Karpas-422 (cell line): ENCODE measurements at regions not wholly inside any gene's neighbourhood (a gene's known extent, or its start where the extent isn't known, plus 50 kb on each side); places are given as distances from the start of the nearest gene placed in this dataset.

ENCODE experiments used
- DNase-seq: peaks from one replicate; pipeline ENCODE4 v3.0.0-alpha.2; 2015
- H2AFZ ChIP-seq: fragments of 200-600 bp; sonication (generic); 2 replicates; pipeline ENCODE4 v1.6.1; 2014; ENCODE audit warnings: antibody characterized with exemption, low read length, mixed read lengths
- H3K27ac ChIP-seq: fragments of 200-600 bp; sonication (generic); 2 replicates; pipeline ENCODE4 v1.5.1; 2014; ENCODE audit warnings: mild to moderate bottlenecking, low read length, moderate library complexity
- H3K27me3 ChIP-seq: fragments of 200-600 bp; sonication (generic); 2 replicates; pipeline ENCODE4 v1.6.1; 2014; ENCODE audit warnings: low read length, mixed read lengths
- H3K36me3 ChIP-seq: fragments of 200-600 bp; sonication (generic); 2 replicates; pipeline ENCODE4 v1.6.1; 2014; ENCODE audit warnings: low read length, mixed read lengths; ENCODE audit not compliant: insufficient read depth
- H3K4me1 ChIP-seq: fragments of 200-600 bp; sonication (generic); 2 replicates; pipeline ENCODE4 v1.6.1; 2014; ENCODE audit warnings: mild to moderate bottlenecking, low read length, mixed read lengths
- H3K4me2 ChIP-seq: fragments of 200-600 bp; sonication (generic); 2 replicates; pipeline ENCODE4 v1.6.1; 2014; ENCODE audit warnings: low read length, low read depth, mild to moderate bottlenecking; ENCODE audit not compliant: poor library complexity, severe bottlenecking
- H3K4me3 ChIP-seq: fragments of 200-600 bp; sonication (generic); 2 replicates; pipeline ENCODE4 v1.5.1; 2014; ENCODE audit warnings: mild to moderate bottlenecking, antibody characterized with exemption, low read length, mixed read lengths
- H3K79me2 ChIP-seq: fragments of 200-600 bp; sonication (generic); 2 replicates; pipeline ENCODE4 v1.6.1; 2014; ENCODE audit warnings: mild to moderate bottlenecking, low read length, mixed read lengths
- H3K9ac ChIP-seq: fragments of 200-600 bp; sonication (generic); 2 replicates; pipeline ENCODE4 v1.6.0; 2014; ENCODE audit warnings: low read length
- H3K9me2 ChIP-seq: fragments of 200-600 bp; sonication (generic), shearing (Covaris generic); replicated peaks from 2 replicates; pipeline ENCODE4 v1.6.0; 2014; ENCODE audit warnings: mild to moderate bottlenecking, low read length, moderate library complexity; ENCODE audit not compliant: insufficient read depth
- H3K9me3 ChIP-seq: fragments of 300-700, 200-600 bp; sonication (generic); 2 replicates; pipeline ENCODE4 v1.6.1; 2014; ENCODE audit warnings: low read length, mixed read lengths
- H4K20me1 ChIP-seq: fragments of 200-600 bp; sonication (generic); 2 replicates; pipeline ENCODE4 v1.6.1; 2014; ENCODE audit warnings: mild to moderate bottlenecking, antibody characterized with exemption, low read length, low read depth; ENCODE audit not compliant: insufficient read depth

- H3K4me1 ChIP-seq: no peaks in the 10 kb centered on the region
- DNase-seq: no peak
- no peak overlapping the region for H3K9ac ChIP-seq
- no peak overlapping the region for H3K27ac ChIP-seq
- no peaks in the 10 kb centered on the region for H3K36me3 ChIP-seq
- H4K20me1 ChIP-seq: no peaks in the 10 kb centered on the region
- no peaks in the 10 kb centered on the region for H3K27me3 ChIP-seq
- no peak overlapping the region for H3K4me3 ChIP-seq
- H3K9me2 ChIP-seq: no peaks in the 10 kb centered on the region
- peaks cover 15% of the 10 kb centered on the region for H3K9me3 ChIP-seq
- H3K79me2 ChIP-seq: no peaks in the 10 kb centered on the region
- no peak overlapping the region for H2AFZ ChIP-seq
- H3K4me2 ChIP-seq: no peak overlapping the region
These were observed 55.2 kb downstream of the IRX2 start for GRCh38 chr5:2696156-2696807.

GRCh38 chr5:2695200-2695891, 56.1 kb downstream of the IRX2 start:
- DNase-seq: no peak
- Histone ChIP-seq H3K27ac (no peak overlapping the region), H3K4me3 (no peak overlapping the region), H3K79me2 (no peaks in the 10 kb centered on the region), H3K9me3 (peaks cover 17% of the 10 kb centered on the region), H3K9me2 (no peaks in the 10 kb centered on the region), H3K27me3 (no peaks in the 10 kb centered on the region), H3K9ac (no peak overlapping the region), H4K20me1 (no peaks in the 10 kb centered on the region), H3K4me1 (no peaks in the 10 kb centered on the region), H3K36me3 (no peaks in the 10 kb centered on the region), H2AFZ (no peak overlapping the region), H3K4me2 (no peak overlapping the region)

GRCh38 chr5:2691530-2691929, 59.9 kb downstream of the IRX2 start:
- H3K79me2 ChIP-seq: no peaks in the 10 kb centered on the region
- no peak overlapping the region for H3K4me3 ChIP-seq
- no peak overlapping the region for H3K9ac ChIP-seq
- H3K9me3 ChIP-seq: peaks cover 18% of the 10 kb centered on the region
- H3K9me2 ChIP-seq: no peaks in the 10 kb centered on the region
- DNase-seq: no peak
- H4K20me1 ChIP-seq: no peaks in the 10 kb centered on the region
- no peak overlapping the region for H3K27ac ChIP-seq
- no peak overlapping the region for H3K4me2 ChIP-seq
- H3K4me1 ChIP-seq: no peaks in the 10 kb centered on the region
- no peaks in the 10 kb centered on the region for H3K36me3 ChIP-seq
- H3K27me3 ChIP-seq: no peaks in the 10 kb centered on the region
- H2AFZ ChIP-seq: no peak overlapping the region

GRCh38 chr5:2690293-2690692, 61.2 kb downstream of the IRX2 start:
- H3K27me3 ChIP-seq: no peaks in the 10 kb centered on the region
- H3K27ac ChIP-seq: no peak overlapping the region
- H3K4me2 ChIP-seq: no peak overlapping the region
- no peak for DNase-seq
- no peaks in the 10 kb centered on the region for H3K9me2 ChIP-seq
- H3K79me2 ChIP-seq: no peaks in the 10 kb centered on the region
- no peaks in the 10 kb centered on the region for H3K4me1 ChIP-seq
- no peak overlapping the region for H2AFZ ChIP-seq
- no peak overlapping the region for H3K9ac ChIP-seq
- H3K4me3 ChIP-seq: no peak overlapping the region
- no peaks in the 10 kb centered on the region for H4K20me1 ChIP-seq
- no peaks in the 10 kb centered on the region for H3K36me3 ChIP-seq
- H3K9me3 ChIP-seq: peaks cover 16% of the 10 kb centered on the region

- Histone ChIP-seq H3K4me3 (no peak overlapping the region), H3K4me2 (no peak overlapping the region), H3K9ac (no peak overlapping the region), H3K36me3 (no peaks in the 10 kb centered on the region), H3K79me2 (no peaks in the 10 kb centered on the region), H4K20me1 (no peaks in the 10 kb centered on the region), H3K9me3 (peaks cover 14% of the 10 kb centered on the region), H3K27me3 (no peaks in the 10 kb centered on the region), H3K9me2 (no peaks in the 10 kb centered on the region), H2AFZ (no peak overlapping the region), H3K4me1 (no peaks in the 10 kb centered on the region), H3K27ac (no peak overlapping the region)
- no peak for DNase-seq
These were observed 62.9 kb downstream of the IRX2 start for GRCh38 chr5:2688586-2688985.

- DNase-seq: no peak
- Histone ChIP-seq H3K9me2 (no peaks in the 10 kb centered on the region), H3K27me3 (no peaks in the 10 kb centered on the region), H2AFZ (no peak overlapping the region), H3K4me3 (no peak overlapping the region), H3K79me2 (no peaks in the 10 kb centered on the region), H3K4me2 (no peak overlapping the region), H3K36me3 (no peaks in the 10 kb centered on the region), H3K9me3 (peaks cover 14% of the 10 kb centered on the region), H3K4me1 (no peaks in the 10 kb centered on the region), H3K9ac (no peak overlapping the region), H3K27ac (no peak overlapping the region), H4K20me1 (no peaks in the 10 kb centered on the region)
These were observed 63.7 kb downstream of the IRX2 start for GRCh38 chr5:2687746-2688145.

GRCh38 chr5:2686321-2687124, 65.0 kb downstream of the IRX2 start:
- Histone ChIP-seq H3K4me2 (no peak overlapping the region), H2AFZ (no peak overlapping the region), H4K20me1 (no peaks in the 10 kb centered on the region), H3K27me3 (no peaks in the 10 kb centered on the region), H3K79me2 (no peaks in the 10 kb centered on the region), H3K27ac (no peak overlapping the region), H3K4me3 (no peak overlapping the region), H3K9me2 (no peaks in the 10 kb centered on the region), H3K9me3 (0 out of 2 replicates have a peak, but pooled peaks cover 3% of the 10 kb centered on the region), H3K9ac (no peak overlapping the region), H3K4me1 (no peaks in the 10 kb centered on the region), H3K36me3 (no peaks in the 10 kb centered on the region)
- DNase-seq: no peak

- no peaks in the 10 kb centered on the region for H4K20me1 ChIP-seq
- H2AFZ ChIP-seq: no peak overlapping the region
- no peaks in the 10 kb centered on the region for H3K36me3 ChIP-seq
- no peaks in the 10 kb centered on the region for H3K27me3 ChIP-seq
- H3K79me2 ChIP-seq: no peaks in the 10 kb centered on the region
- H3K9me2 ChIP-seq: no peaks in the 10 kb centered on the region
- H3K4me2 ChIP-seq: no peak overlapping the region
- no peak overlapping the region for H3K9ac ChIP-seq
- H3K27ac ChIP-seq: no peak overlapping the region
- no peak for DNase-seq
- no peaks in the 10 kb centered on the region for H3K4me1 ChIP-seq
- H3K4me3 ChIP-seq: no peak overlapping the region
- H3K9me3 ChIP-seq: 0 out of 2 replicates have a peak, but pooled peaks cover 3% of the 10 kb centered on the region
These were observed 65.7 kb downstream of the IRX2 start for GRCh38 chr5:2685651-2686272.
